ENCODE measurements at regions not wholly inside any gene's neighbourhood (a gene's known extent, or its start where the extent isn't known, plus 50 kb on each side); places are given as distances from the start of the nearest gene placed in this dataset.

DNA sequence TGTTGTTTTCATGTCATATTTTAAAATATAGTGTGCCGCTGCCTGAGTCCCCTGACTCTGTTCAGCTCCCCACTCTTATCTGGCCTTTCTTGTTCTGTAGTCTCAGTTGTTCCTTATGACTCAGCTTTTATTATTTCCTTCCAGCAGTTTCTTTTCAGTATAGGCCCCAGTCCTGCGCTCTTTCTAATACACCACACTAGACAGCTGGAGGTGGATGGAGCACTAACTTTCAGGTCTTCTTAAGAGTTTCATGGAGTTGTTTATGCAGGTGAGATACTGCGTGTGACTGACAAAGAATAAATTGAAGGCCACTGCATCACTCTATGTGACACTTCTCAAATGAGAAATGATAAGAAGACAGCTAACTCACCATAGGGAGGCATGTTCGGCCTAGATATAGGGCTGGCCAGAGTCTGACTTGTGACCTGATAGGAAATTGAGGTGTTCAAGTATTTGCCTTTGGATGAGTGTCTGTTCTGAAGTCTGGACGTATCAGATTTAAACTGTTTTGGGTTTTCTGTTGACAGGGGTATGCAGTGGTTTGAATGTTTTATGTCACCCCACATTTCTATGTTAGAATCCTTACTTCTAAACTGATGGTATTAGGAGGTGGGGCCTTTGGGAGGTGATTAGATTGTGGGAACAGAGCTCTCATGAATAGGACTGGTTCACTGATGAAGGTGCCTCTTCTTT lies 60.8 kb upstream of the CLMN start:
- no peak for DNase-seq

DNA sequence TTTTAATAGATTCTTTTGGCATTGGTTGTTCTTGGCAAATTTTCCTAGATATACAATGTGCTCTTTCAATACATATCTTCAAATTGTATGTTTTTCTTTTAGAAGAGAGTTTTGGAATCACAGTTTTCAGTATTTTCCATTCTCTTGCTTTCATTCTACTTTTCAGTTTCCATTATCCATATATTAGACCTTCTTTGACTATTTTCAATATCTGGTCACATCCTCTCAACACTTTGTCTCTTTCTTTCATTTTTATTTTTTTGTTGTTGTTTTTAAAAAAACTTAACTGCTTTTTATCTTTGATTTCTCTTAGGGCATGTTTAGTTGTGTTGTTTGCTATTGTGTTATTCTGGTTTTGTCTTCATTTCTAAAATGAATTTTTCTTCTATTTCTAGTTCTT lies 59.9 kb upstream of the CLMN start:
- DNase-seq = no peak

DNA sequence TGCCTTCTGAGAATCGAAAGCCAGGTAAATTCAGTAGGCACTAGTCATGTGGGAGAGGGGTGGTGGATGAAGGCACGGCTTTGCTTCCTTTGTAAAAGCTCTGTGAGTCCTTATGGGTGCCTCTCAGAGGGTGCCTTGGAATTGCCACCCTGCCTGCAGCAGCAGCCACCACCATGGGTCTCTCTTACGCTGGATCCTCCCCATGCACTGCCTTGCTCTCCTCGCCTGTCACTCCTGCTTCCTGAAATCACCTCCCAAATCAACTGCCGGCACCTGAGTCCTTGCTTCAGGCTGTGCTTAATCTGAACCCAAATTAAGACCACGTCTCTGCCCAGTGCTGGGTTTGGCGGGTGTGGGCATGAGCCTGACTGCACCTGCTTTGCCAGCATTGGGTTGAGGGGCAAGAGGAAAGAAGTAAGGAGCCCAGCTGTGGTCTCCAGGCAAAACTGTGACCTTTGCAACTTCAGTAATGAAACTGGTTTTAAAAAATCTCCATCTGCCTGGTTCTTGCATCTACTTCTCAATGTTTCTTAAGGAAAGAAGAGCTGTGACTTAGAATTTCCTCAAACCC lies 55.9 kb upstream of the CLMN start:
- no peak for DNase-seq

DNA sequence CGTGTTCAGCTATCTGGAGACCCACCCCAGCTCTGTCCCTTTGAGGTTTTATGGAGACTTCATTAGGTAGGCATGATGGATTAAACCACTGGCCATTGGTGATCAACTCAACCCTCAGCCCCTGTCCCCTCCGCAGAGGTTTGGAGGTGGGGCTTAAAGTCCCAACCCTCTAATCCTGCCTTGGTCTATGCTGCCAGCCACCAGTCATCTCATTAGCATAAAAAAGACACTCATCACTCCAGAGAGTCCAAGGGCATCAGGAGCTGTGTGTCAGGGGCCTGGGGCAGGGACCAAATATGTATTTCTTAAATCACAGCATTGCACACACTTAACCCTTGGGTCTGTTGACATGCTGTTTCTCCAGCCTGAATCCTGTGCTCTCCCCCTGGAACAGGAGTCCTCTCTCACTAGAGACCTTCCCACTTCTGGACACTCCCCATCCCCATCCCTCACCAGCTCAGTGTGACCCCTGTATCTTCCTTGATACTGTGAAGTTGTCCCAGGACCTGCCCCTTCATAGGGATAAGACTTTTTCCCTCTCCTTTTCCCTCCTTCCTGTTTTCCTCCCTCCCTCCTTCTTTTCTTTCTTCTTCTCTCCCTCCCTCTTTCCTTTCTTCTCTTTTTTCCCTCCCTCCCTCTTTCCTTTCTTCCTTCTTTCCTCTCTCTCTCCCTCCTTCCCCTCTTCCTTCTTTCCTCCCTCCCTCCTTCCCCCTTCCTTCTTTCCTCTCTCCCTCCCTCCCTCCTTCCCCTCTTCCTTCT lies 54.7 kb upstream of the CLMN start:
- no peak for DNase-seq

DNA sequence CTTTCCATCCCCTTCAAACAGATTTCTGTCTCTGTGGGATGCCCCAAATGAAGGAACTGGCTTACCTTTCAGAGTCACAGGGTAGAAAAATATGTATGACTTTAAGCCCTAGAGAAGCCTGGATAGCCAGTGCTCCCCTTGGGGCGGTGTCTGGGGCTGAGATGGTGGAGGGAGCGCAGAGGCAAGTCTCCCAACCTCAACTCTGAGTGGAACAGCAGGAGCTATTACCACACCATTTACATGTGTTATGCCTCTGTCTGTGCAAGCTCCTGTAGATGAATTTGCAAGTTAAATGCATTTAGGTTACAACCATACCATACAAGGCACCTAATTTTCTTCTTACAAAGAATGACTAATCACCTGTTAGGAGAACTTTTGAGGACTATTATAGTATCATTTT lies 50.4 kb upstream of the CLMN start:
- DNase-seq = no peak

Measured in NCI-H2029 treated with DMSO at 0.1 percent for 48 hours (cell line).